Hematopoietic multipotent progenitor cell treated with erythropoietin and hydrocortisone succinate and interleukin-3 and kit ligand, for 17 days (in vitro differentiated cells): ENCODE measurements at regions not wholly inside any gene's neighbourhood (a gene's known extent, or its start where the extent isn't known, plus 50 kb on each side); places are given as distances from the start of the nearest gene placed in this dataset.

Experiments used
- DNase-seq: peaks from one replicate; pipeline ENCODE4 v3.0.0-alpha.2; 2015; ENCODE audit warnings: low spot score

DNA sequence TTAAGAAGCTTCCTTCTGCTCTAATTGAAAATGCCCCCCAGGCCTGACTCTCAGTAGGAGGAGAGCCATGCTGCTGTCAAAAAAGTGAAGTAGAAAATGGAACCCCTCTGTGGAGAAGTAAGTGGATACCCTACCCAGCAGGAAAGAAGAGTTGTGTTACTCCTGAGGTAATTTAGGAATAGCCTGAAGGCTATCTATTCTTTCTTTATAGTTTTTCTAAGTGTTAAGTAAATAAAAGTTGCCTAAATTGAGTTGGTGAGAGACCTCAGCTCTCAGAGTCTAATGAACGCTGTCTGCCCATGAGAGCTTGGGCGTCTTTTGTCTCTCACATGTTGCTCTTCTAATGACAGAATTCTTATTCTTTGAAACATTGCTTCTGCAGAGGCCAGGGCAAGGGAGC is 116.2 kb downstream of the NSUN3 start:
- DNase-seq = no peak

DNA sequence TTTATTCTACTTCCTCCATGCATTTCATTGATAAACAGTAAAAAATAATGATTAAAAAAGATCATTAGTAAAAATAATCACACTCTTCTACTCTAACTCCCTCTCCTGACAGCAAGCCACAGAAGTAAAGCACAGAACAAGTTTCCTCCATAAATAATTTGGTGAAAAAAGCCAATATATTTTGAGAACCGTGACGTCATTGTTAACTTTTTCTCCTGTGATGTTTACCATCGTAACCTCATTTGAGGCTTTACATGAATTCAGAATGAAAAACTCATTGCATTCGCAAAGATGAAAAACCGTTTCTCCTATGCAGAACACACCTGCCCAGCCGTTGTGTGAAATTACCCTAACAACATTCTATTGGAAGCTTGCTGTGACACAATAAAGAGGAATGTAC is 120.7 kb downstream of the NSUN3 start:
- no peak for DNase-seq

DNA sequence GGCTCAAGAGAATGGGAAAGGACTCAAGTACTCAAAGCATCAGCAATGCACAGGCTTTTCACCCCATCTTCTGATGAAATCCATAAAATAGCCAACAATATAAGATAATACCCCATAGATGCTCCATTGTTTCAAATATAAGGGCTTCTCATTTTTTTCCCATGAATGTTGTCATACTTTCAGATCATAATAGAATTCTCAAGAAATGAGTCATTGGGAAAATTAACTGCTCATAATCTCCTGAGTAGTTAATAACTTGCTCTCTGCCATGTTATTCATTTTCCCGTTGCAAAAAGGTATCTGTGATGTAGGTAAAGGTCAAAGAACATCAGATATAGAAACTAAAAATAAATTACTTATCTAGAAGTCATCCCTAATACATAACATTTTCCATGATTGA is 121.9 kb downstream of the NSUN3 start:
- no peak for DNase-seq

DNA sequence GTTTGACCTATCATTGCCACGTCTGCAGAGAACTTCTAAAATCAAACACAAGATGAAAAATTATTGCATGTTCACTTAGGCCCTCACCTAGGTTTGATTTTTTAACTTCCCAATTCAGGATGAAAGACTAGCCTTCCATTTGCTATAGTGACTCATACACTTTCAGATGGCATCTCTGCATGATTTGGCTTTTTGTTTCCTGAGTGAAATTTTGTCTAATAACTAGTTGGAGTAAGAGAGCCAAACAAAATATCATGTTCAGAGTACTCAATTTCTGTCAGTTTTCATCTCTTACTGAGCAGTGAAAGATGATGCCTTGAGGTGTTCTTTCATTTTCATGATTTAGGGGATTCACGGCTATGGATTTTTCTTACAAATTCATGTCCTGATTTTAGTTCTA is 122.9 kb downstream of the NSUN3 start:
- no peak for DNase-seq

DNA sequence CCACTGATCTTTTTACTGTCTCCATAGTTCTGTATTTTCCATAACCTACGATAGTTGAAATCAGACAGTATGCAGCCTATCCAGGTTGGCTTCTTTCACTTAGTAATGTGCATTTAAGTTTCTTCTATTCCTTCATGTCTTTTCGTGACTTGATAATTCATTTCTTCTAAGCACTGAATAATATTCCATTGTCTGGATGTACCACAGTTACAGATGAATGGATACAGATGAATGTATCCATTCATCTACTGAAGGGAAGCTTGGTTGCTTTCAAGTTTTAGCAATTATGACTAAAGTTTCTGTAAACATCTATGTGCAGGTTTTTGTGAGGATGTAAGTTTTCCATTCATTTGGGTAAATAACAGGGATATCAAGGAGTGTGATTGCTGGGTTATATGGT is 124.8 kb downstream of the NSUN3 start:
- no peak for DNase-seq

DNA sequence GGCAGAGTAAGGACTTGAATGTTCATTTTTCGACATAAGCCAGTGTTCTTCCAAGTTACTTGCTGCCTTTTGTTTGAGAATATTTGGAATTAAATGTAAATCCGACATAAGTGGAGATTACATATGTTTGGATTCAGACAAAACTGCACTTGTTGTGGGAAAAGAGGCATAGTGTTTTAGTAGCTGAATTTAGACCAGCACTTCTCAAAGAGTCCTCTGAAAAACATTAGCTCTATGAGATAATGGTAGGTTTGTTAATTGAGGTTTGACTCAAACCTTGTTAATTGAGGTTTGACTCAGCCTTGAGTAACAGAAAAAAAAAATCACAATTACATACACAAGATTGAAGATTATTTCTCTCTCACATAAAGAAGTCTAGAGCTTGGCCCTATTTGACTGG is 132.5 kb downstream of the NSUN3 start:
- DNase-seq = no peak

DNA sequence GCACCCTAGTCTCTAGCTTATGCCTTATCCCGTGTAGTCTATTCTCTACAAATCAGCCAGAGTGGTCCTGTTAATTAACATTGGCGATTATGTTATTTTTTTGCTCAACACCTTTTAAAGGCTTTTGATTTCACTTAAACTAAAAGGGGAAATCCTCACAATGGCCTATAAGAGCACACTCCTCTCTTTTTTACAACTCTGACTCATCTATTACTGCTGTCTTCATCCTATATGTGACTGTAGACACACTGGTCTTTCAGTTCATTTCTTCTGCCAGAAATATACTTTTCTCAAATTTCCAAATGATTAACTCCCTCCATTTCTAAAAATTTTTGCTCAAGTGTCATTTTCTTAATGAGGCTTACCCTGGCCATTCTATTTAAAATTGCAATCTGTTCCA is 143.4 kb downstream of the NSUN3 start:
- DNase-seq = no peak

DNA sequence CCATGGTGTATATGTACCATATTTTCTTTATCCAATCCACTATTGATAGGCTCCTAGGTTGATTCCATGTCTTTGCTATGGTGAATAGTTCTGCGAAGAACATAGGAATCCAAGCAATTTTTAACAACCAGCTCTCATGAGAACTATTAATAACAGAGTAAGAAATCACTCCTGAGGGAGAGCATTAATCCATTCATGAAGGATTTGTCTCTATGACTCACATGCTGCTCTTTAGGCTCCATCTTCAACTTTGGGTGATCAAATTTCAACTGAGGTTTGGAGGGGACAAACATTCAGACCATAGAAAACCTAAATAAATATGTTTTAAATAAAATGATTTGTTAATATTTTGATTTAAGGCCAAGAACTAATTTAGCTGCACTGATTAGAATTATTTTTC is 147.4 kb downstream of the NSUN3 start:
- DNase-seq = no peak

DNA sequence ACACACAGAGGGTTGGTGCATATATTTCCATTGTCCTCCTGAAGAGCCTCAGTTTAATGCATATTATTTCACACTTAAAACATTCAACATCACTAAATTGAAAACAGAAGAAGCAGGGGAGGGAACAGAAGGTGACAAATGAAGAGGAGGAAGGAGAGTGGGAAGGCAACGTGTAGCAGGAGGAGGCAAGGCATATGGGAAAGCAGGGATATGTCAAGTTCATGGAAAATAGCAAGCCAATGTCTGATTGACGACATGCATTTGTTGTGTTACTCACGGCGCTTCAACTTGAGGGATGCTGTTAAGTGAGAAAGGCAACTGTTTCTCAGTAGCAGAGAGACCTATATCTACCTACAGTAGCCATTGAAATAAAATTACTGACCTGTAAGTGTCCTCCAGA is 154.5 kb downstream of the NSUN3 start:
- DNase-seq = no peak

DNA sequence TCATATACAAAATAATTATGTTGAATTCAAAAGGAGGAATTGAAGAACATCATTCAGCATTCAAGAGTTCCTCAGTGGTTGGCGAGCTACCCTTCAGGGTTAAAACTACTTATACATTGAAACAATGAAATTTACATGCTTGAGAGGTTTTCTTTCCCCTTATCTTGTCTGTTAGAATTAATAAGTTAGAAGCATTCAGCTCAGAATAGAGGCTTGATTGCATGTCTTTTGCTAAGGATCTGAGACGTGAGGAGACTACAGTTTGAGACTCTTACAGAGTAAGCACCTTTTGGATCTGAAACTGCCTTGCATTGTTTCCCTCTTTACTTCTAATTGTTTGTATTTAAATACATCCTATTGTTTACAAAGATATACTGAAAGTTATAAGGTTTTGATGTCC is 157.6 kb downstream of the NSUN3 start:
- no peak for DNase-seq

DNA sequence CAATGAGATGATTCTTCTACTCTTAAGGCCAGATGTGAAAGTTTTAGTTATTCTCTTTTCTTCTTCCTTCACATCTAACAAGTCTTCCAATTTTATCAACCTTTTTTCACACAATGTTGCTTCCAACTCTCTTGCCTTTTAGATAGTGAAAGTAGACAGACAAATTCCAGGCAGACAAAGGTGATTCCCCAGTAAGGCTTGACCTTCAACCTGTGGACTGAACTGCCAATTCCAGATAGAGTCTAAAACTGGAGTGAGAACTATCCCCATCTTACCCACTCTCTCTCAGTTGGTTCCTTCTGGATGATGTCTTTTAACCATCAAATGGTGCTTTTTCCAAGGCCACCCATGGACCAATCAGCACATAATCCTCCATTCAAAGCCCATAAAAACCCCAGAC is 159.0 kb downstream of the NSUN3 start:
- no peak for DNase-seq

DNA sequence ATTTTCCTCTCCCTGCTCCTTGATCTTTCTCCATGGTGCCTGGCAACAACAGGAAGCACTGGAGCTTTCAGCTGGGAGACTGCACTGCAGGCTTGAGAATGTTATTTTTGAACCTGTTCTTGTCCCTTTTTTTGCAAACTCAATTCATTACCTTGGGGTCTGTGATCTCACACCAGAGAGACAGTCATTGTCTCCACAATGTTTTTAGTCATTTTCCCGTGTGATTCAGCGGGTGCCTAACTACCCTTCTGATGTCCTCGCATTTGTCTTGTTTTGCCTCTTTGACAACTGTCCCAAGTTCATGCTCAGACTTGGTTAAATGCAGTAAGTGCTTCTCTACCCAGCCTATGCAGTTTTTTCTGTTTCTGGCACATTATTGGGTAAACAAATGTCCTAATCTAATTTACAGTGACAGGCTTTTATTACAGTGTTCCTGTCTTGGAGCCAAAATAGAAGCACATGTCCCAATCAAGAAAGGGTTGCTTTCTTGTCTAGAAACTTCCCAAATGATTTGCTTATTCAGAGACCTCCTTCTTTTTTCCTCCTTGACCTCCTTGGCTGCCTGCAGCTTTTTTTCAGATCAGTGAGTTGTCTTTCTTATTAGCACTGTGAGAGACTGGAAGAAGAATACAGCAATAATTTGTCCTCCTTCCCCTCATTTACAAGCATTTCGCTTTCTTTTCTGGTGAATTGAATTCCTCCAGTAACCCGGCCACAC is 162.4 kb downstream of the NSUN3 start:
- DNase-seq = no peak

DNA sequence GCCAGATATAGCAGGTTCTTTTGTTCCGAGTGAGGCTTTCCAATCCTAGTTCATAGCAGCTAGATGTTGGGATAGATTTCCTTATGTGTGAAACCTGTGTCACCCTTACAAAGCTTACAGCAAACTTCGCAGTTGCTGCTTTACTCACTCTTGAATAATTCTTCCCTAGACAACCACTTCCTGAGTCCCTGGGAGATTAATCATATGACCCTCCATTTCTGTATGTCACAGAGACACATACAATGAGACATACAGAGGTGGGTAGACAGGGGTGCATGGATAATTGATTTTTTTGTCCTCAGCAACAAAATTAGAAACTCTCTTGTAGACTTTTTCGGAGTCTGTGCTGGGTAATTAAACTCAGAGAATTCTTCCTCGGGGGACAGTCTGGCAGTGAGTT is 163.2 kb downstream of the NSUN3 start:
- no peak for DNase-seq

DNA sequence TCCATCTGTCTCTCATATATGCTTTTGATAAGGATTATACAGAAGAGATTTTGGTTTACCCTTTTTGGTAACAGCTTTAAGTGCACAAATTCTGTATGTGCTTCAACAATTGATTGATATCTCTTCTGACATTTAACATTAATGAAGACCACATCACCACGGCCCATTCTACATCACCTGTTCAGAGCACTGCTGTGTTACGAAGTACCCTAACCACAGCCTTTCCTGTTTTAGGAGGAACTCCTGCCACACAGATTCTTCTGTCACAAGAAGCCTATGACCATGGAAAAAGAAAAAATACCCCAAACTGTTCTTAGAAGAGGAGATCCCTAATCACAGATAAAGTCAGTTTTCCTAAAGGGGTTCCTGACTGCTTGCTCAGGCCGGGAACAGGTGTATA is 170.1 kb downstream of the NSUN3 start:
- no peak for DNase-seq

DNA sequence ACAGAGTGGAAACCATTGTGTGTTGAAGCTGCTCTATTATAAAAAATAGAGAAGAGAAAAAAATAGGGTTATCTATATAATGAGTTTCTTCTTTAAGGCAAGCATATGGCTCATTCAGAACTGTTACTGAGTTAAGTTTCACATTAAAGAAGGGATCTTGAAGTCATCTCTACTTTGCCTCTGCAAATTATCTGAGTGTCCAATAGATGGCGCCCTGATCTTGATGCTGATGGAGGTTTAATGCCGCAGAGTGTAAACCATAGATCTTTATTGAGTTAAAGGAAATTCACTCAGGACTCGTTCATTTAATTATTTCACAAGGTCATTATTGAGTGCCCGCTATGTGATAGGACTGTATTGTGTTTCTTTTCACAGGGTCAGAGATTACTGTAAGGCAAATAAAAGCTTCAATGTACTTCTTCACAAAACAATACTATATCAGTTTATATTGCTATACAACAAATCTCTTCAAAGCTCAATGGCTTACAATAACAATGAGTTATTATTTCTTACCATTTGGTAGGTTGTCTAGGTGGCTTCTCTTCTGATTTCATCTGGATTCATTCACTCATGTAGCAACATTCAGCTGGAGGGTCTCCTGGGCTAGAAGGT is 171.4 kb downstream of the NSUN3 start:
- peak; percentile 14 for DNase-seq

DNA sequence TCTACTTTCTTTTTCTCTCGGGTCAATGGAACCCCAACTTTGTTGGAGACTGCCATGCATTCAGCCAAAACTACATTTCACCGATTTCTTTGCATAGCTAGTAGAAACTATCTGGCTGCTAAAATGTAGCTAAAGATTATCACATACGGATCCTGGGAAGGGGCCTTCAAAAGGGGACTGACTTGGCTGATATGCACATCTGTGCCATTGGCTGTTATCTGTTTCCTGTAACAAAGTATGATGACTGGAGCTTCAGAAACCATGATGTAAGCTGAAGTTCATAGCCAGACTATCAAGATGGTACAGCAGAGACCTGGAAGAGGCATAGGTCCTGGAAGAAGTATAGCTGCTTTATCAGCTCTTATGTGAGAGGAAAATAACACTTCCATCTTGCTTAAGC is 179.1 kb downstream of the NSUN3 start:
- DNase-seq = no peak

DNA sequence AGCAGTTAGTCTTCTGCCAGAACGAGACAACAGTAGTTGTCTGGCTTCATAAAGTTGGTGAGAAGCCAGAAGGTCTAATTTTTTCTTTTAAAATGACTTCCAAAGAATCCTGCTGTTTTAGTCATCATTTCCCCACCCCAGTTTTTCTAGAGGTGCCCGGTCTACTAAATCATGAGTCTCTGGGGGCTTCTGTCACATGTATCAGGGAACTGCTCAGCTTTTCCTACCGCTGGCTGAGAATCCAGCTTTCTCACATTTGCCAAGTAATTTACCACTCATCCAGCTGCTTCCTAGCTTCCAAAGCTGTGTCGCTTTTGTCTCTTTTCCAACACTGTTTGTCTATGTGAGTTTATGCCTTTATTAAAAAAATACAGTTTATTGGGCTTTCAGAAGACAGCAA is 183.3 kb downstream of the NSUN3 start:
- DNase-seq = no peak

DNA sequence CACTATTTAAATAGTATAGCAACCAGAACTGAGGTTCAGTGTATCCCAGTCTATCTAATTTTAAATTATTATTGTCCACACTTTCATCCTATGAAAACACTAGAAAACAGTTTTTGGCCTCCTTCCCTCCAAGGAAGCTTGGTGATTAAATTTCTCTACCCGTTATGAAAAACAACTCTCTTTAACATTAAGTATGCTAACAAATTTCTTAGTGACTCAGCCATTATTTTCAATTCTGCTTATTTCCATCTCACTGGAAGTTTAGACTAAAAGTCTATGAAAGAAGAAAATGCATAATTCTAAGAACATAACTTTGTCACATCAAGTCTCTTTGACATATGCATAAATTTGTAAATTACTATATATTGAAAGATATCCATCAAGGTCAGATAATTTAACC is 185.2 kb downstream of the NSUN3 start:
- no peak for DNase-seq

DNA sequence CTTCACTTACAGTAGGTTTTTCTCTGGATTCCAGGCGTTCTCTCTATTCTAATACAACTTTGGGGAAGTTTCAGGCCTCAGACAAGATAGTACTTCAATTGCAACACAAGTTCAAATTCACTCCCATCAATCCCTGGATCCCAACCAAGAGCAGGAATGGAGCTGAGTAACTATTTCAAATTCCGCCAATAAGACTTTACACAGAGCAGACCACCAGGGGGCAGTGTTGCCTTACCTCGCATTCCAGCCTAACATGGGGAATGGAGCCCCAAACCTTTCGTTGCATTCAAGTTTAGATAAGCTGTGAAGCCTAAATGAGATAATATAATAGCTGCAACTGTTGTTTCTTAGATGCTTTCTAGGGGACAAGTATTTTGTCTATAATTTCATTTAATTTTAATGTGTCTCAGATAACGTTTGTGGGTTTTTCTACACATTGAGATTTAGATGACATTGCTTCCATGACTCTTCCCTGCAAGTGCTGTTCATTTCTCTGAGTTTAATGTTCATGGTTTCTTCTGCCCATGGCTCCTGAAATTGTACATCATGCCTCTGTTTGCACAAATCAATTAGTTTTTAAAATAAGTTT is 186.7 kb downstream of the NSUN3 start:
- peak; percentile 71 for DNase-seq

DNA sequence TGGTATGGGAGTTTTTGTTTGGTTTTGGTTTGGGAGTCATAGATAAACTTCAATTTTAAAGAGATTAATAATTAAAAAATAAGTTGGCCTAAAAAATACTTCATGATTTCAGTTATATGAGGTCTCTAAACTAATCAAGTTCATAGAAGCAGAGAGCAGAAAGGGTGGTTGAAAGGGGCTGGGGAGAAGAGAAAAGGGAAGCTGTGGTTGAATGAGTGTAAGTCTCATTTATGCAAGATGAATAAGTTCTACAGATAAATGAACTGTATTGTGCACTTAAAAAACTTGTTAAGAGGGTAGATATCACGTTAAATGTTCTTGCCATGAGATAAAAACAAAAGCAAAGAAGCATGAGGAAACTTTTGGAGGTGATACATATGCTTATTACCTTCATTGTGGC is 188.7 kb downstream of the NSUN3 start:
- DNase-seq = no peak

DNA sequence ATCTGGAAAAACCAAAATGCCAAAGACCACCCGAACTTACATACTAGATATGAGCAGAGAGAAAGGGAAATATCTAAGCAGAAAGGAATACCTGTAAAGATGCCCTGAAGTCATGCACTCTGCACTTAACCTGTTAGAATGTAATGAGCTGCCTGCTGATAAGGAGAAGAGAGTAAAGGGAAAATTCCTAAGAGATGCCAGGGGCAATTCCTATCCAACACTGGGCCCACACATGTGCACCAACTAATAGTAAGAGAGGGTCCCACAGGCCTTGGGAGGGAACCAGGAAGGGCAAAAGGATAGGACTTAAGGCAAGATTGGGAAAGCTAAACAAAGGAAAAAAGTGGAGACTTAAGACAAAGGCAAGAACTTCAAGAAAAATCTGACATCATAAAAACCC is 189.5 kb downstream of the NSUN3 start:
- DNase-seq = no peak

DNA sequence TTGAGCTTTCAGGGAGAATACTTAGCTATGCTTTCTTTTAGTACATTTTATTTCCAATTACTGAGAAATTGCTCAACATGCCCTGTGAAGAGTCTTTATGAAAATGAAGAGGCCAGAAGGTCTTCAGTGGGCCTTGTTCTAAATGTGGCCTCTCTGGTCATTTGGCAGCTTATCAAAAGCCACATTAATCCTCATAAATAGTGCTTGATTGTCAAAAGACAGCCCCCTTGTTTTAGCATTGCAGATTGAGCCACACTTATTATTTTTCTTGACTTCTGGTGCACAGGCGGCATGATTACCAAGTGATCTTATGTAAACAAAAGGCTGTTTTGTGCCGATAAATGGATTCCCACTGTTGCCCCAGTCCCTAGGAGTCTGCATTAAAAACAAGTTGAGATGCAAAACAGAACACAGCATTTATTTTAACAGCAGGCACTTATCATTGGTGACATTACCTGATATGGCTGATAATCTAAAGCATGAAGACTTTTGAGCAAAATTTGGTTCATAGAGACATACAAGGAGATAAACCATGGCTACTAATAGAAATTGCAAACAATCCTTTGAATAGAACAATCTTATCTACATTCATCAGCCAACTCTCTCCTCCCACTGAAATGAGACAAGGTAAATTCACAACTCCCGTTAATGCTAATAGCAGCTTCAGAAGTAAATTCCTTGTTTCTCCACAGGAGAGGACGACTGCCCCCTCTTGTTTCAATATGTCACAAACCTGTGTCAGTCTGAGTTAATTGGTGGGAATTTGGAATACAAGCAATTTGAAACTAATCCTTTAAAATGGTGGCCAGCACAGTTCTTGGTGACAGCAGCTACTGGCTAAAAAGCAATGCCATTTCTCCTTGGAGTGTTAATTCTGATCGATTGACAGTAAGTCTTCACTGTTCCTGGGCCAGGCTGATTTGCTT is 194.3 kb downstream of the NSUN3 start:
- DNase-seq = no peak

DNA sequence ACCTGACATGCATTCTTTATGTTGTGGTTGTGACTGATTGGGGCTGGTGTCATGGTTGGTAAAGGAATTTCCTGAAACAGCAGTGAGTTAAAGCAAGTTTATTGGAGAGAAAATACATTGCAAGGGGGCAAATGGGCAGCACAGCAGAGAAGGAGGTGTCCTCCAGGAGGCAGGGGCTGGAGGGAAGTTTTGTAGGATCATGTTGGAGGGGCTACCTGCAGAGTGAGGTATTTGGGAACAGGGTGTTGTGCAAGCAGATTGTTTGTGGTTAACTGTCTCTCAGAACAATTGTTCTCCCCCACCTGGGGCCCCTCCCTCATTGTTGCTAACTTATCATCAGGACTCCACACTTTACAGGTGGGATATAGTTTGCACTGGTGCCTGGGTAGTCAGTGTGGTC is 196.0 kb downstream of the NSUN3 start:
- DNase-seq = no peak
